GM21786 (cell line): ENCODE measurements at regions not wholly inside any gene's neighbourhood (a gene's known extent, or its start where the extent isn't known, plus 50 kb on each side); places are given as distances from the start of the nearest gene placed in this dataset.
"Not testable (repeated sequence)": the region's sequence is repeated elsewhere in the genome, so short reads cannot be mapped to it uniquely, and the experiment has no call there.

Experiments used
- ATAC-seq: cut with Tn5 transposase; IDR thresholded peaks from one replicate; pipeline ENCODE4 v1.9.1; 2021; ENCODE audit not compliant: unreplicated experiment

GRCh38 chr1:113185463-113186104 is 112.6 kb downstream of the LRIG2 start:
- ATAC-seq: peak; percentile 100

GRCh38 chr1:113190078-113190477 is 117.1 kb downstream of the LRIG2 start:
- ATAC-seq: no peak

- ATAC-seq: no peak
These were observed 117.9 kb downstream of the LRIG2 start for GRCh38 chr1:113190930-113191329.

- peak; percentile 43 for ATAC-seq
These were observed 118.6 kb downstream of the LRIG2 start for GRCh38 chr1:113191579-113192076.

GRCh38 chr1:113192242-113192641 is 119.2 kb downstream of the LRIG2 start:
- peak; percentile 31 for ATAC-seq

- ATAC-seq: no peak
These were observed 120.0 kb downstream of the LRIG2 start for GRCh38 chr1:113192980-113193379.

GRCh38 chr1:113194846-113195830 is 122.1 kb downstream of the LRIG2 start:
- no peak for ATAC-seq

- no peak for ATAC-seq
These were observed 124.8 kb downstream of the LRIG2 start for GRCh38 chr1:113197719-113198330.

GRCh38 chr1:113198806-113199205 is 125.8 kb downstream of the LRIG2 start:
- ATAC-seq: no peak

GRCh38 chr1:113199760-113200455 is 126.9 kb downstream of the LRIG2 start:
- ATAC-seq: no peak

- no peak for ATAC-seq
These were observed 128.6 kb downstream of the LRIG2 start for GRCh38 chr1:113201560-113201959.

GRCh38 chr1:113205980-113206766 is 133.2 kb downstream of the LRIG2 start:
- no peak for ATAC-seq

- no peak for ATAC-seq
These were observed 134.0 kb downstream of the LRIG2 start for GRCh38 chr1:113207019-113207418.

- ATAC-seq: no peak
These were observed 134.5 kb downstream of the LRIG2 start for GRCh38 chr1:113207457-113207856.

- not testable (repeated sequence) for ATAC-seq
These were observed 135.4 kb downstream of the LRIG2 start for GRCh38 chr1:113208425-113208824.

- ATAC-seq: no peak
These were observed 137.2 kb downstream of the LRIG2 start for GRCh38 chr1:113210248-113210647.

GRCh38 chr1:113211467-113211866 is 138.5 kb downstream of the LRIG2 start:
- no peak for ATAC-seq

- ATAC-seq: no peak
These were observed 142.0 kb downstream of the LRIG2 start for GRCh38 chr1:113215015-113215414.

- ATAC-seq: no peak
These were observed 143.7 kb downstream of the LRIG2 start for GRCh38 chr1:113216664-113217063.
